Mucosa of descending colon (tissue), 3 donors: ENCODE measurements at regions not wholly inside any gene's neighbourhood (a gene's known extent, or its start where the extent isn't known, plus 50 kb on each side); places are given as distances from the start of the nearest gene placed in this dataset.
"Not testable (repeated sequence)": the region's sequence is repeated elsewhere in the genome, so short reads cannot be mapped to it uniquely, and the experiment has no call there.

Experiments used
- ATAC-seq: fragments of 200-7000 bp; cut with Tn5 transposase; one replicate; pipeline ENCODE4 v1.9.1; 2020; ENCODE audit warnings: mild to moderate bottlenecking, moderate library complexity
- DNase-seq, 3 donors: peaks; one replicate each; pipeline ENCODE4 v3.0.0-alpha.2; 2020
- H3K36me3 ChIP-seq: fragments of 200-600 bp; one replicate; pipeline ENCODE4 v1.8.0; 2021; ENCODE audit warnings: low read depth, mild to moderate bottlenecking
- H3K4me1 ChIP-seq: fragments of 200-600 bp; one replicate; pipeline ENCODE4 v1.8.0; 2021; ENCODE audit warnings: low read depth, mild to moderate bottlenecking
- H3K4me3 ChIP-seq: fragments of 200-600 bp; one replicate; pipeline ENCODE4 v1.8.0; 2021; ENCODE audit warnings: mild to moderate bottlenecking
- H3K9me3 ChIP-seq: fragments of 200-600 bp; one replicate; pipeline ENCODE4 v1.8.0; 2021; ENCODE audit warnings: mild to moderate bottlenecking
- intact Hi-C, 2 donors: fragments of 100-400 bp; cut with DNase I in 1 of 2; cut with micrococcal nuclease in 1 of 2; formaldehyde crosslinking; loops; one replicate each; pipeline versions ENCODE4 v1.11.0 to v1.11.1; 2022; cut with DNase I, micrococcal nuclease
- TF ChIP-seq, protein P1 (sequence below): fragments of 200-600 bp; IDR thresholded peaks from one replicate; pipeline ENCODE4 v1.8.0; 2022; ENCODE audit warnings: antibody characterized with exemption, mild to moderate bottlenecking
- donor health status: DM: no; HTN: no; CAD: no; lungs with moderate emphysema.
- donor health status: DM: no; HTN: no; CAD: no.
- donor health status: DM: no; HTN: yes; CAD: no.

DNA sequence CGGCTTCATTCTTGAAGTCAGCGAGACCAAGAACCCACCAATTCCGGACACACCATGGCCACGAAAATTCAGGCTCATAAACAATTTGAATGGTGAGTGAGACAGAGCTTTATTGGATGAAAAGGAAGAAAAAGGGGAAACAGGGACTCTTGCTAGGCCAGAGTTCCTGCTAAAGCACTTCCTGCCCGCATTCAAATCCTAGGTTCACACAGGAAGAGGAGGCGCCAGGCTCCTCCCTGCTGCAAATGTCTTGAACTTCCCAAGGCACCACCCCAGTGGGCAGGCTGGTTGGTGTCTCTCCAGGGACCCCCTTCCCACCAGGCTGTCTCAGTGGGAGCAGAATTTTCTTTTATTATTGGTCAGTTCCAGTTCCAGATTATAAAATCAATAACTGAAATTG is 121.2 kb downstream of the FSCB start:
- TF ChIP-seq, protein P1, sequence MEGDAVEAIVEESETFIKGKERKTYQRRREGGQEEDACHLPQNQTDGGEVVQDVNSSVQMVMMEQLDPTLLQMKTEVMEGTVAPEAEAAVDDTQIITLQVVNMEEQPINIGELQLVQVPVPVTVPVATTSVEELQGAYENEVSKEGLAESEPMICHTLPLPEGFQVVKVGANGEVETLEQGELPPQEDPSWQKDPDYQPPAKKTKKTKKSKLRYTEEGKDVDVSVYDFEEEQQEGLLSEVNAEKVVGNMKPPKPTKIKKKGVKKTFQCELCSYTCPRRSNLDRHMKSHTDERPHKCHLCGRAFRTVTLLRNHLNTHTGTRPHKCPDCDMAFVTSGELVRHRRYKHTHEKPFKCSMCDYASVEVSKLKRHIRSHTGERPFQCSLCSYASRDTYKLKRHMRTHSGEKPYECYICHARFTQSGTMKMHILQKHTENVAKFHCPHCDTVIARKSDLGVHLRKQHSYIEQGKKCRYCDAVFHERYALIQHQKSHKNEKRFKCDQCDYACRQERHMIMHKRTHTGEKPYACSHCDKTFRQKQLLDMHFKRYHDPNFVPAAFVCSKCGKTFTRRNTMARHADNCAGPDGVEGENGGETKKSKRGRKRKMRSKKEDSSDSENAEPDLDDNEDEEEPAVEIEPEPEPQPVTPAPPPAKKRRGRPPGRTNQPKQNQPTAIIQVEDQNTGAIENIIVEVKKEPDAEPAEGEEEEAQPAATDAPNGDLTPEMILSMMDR = no peak
- Histone ChIP-seq H3K4me1 (no peaks in the 10 kb centered on the region), H3K4me3 (no peak overlapping the region), H3K9me3 (no peaks in the 10 kb centered on the region), H3K36me3 (no peaks in the 10 kb centered on the region)
- no peak for DNase-seq
- ATAC-seq = no peak
- intact Hi-C loops = no loop called here

DNA sequence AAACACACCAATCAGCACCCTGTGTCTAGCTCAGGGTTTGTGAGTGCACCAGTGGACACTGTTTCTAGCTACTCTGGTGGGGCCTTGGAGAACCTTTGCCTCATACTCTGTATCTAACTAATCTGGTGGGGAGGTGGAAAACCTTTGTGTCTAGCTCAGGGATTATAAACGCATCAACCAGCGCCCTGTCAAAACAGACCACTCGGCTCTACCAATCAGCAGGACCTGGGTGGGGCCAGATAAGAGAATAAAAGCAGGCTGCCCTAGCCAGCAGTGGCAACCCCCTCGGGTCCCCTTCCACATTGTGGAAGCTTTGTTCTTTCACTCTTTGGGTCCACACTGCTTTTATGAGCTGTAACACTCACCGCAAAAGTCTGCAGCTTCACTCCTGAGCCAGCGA is 121.8 kb downstream of the FSCB start:
- ATAC-seq, H3K9me3 ChIP-seq, H3K36me3 ChIP-seq, DNase-seq, H3K4me3 ChIP-seq, H3K4me1 ChIP-seq, intact Hi-C loops: not testable (repeated sequence)

DNA sequence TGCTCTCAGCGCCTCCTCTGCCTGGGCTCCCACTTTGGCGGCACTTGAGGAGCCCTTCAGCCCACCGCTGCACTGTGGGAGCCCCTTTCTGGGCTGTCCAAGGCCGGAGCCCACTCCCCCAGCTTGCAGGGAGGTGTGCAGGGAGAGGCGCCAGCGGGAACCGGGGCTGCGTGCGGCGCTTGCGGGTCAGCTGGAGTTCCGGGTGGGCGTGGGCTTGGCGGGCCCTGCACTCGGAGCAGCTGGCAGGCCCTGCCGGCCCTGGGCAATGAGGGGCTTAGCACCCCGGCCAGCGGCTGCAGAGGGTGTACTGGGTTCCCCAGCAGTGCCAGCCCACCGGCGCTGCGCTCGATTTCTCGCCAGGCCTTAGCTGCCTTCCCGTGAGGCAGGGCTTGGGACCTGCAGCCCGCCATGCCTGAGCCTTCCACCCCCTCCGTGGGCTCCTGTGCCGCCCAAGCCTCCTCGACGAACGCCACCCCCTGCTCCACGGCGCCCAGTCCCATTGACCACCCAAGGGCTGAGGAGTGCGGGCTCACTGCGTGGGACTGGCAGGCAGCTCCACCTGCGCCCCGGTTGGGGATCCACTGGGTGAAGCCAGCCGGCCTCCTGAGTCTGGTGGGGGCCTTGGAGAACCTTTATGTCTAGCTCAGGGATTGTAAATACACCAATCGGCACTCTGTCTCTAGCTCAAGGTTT is 122.3 kb downstream of the FSCB start:
- DNase-seq = peak in 1 of 3 donors; percentile 41
- H3K4me3 ChIP-seq, H3K9me3 ChIP-seq, H3K4me1 ChIP-seq, ATAC-seq, H3K36me3 ChIP-seq, intact Hi-C loops: not testable (repeated sequence)

DNA sequence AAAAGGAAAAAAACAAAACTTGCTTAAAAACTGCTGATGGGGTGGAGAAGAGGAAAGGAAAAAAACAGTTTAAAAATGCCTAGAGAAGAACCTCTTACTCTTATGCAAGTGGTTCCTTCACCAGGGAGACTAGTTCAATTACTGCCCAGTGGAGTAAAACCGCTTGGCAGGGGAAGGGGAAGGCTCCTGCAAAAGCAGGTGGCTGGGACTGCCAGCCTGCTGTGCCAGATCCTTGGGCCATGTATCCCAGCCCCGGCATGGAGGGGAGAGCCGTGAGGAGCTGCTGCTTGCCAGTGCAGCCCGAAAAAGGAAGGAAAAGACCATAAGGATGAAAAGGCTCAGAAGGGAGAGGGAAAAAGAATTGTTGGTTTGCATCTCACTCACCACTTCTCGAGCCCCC is 123.0 kb downstream of the FSCB start:
- no peak for ATAC-seq
- TF ChIP-seq, protein P1 = no peak
- H3K4me1 ChIP-seq = no peaks in the 10 kb centered on the region
- no peak overlapping the region for H3K4me3 ChIP-seq
- H3K36me3 ChIP-seq = no peaks in the 10 kb centered on the region
- intact Hi-C loops = no loop called here
- DNase-seq = peak in 1 of 3 donors; percentile 20
- H3K9me3 ChIP-seq = no peaks in the 10 kb centered on the region

DNA sequence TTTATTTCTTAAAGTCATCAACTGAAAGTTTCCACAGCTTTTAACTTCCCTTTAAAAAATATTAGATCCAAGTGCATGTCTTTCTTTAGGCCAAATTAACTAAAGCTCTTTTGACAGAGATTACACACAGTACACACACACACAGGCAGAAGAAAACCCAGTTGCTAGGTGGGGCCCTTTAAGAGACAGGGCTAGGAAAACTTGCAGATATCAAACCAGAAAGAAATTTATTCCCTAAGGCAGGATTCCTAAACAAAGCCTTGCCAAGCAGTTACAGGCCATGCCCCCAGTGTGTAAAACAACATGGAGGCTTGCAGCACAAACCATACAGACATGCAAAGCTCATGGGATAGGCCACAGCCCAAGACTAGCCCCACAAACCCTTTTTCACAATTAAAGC is 123.4 kb downstream of the FSCB start:
- no peak for ATAC-seq

DNA sequence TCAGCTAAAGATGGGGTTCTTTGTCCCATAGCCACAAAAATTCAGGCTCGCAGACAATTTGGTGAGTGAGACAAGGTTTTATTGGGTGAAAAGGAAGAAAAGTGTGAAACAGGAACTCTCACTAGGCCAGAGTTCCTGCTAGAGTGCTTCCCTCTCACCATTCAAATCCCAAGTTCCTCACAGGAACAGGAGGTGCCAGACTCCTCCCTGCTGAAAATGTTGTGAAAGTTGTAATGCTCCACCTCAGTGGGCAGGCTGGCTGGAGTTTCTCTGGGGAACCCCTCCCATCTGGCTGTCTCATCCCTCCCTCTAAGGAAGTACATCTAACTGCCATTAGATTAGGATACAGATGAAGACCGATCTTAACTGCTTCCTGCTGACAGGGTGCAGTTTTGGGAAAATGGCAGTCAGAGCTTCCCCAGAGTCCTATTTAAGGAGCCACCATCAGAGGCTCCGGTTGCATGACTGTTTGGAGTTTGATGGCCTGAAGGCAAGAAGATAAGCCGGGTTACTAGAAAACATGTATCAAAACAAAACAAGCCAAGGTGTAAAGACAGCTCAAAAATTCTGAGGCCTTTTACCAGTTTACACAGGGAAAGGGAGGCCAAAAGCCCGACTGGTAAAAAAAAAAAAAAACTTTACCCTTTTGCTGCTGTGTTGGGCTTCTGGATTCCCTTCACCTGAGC is 127.6 kb downstream of the FSCB start:
- ATAC-seq (no peak), DNase-seq (no peak)
- no peak overlapping the region for H3K4me3 ChIP-seq
- no peaks in the 10 kb centered on the region for H3K4me1 ChIP-seq
- TF ChIP-seq, protein P1 = no peak
- intact Hi-C loops = no loop called here
- H3K36me3 ChIP-seq = no peaks in the 10 kb centered on the region
- peaks cover 24% of the 10 kb centered on the region for H3K9me3 ChIP-seq

More for the DNA sequence above, 123.4 kb downstream of the FSCB start:
- TF ChIP-seq, protein P1 = no peak
- Histone ChIP-seq H3K4me3 (no peak overlapping the region), H3K9me3 (no peaks in the 10 kb centered on the region), H3K4me1 (no peaks in the 10 kb centered on the region), H3K36me3 (no peaks in the 10 kb centered on the region)
- intact Hi-C loops = no loop called here
- no peak for DNase-seq
